ENCODE measurements at regions not wholly inside any gene's neighbourhood (a gene's known extent, or its start where the extent isn't known, plus 50 kb on each side); places are given as distances from the start of the nearest gene placed in this dataset.
A peak's percentile ranks its signal among the peaks of the same experiment; 100 is the strongest.

- ATAC-seq, result no peak
- Histone ChIP-seq H3K4me3 (no peak overlapping the region), H3K9me3 (no peaks in the 10 kb centered on the region), H3K27ac (peak overlapping the region; percentile 62), H3K36me3 (no peaks in the 10 kb centered on the region), H3K27me3 (ENCODE audit: low read depth) (no peaks in the 10 kb centered on the region), H3K4me1 (peaks cover 13% of the 10 kb centered on the region)
- no peak for DNase-seq
- TF ChIP-seq, protein P1, sequence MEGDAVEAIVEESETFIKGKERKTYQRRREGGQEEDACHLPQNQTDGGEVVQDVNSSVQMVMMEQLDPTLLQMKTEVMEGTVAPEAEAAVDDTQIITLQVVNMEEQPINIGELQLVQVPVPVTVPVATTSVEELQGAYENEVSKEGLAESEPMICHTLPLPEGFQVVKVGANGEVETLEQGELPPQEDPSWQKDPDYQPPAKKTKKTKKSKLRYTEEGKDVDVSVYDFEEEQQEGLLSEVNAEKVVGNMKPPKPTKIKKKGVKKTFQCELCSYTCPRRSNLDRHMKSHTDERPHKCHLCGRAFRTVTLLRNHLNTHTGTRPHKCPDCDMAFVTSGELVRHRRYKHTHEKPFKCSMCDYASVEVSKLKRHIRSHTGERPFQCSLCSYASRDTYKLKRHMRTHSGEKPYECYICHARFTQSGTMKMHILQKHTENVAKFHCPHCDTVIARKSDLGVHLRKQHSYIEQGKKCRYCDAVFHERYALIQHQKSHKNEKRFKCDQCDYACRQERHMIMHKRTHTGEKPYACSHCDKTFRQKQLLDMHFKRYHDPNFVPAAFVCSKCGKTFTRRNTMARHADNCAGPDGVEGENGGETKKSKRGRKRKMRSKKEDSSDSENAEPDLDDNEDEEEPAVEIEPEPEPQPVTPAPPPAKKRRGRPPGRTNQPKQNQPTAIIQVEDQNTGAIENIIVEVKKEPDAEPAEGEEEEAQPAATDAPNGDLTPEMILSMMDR (IDR thresholded peaks at IDR 0.05), result no peak
- intact Hi-C loops (cut with DNase I), result no loop called here
These were observed 180.2 kb upstream of the CCN2 start for GRCh38 chr6:132131351-132131750.

DNA sequence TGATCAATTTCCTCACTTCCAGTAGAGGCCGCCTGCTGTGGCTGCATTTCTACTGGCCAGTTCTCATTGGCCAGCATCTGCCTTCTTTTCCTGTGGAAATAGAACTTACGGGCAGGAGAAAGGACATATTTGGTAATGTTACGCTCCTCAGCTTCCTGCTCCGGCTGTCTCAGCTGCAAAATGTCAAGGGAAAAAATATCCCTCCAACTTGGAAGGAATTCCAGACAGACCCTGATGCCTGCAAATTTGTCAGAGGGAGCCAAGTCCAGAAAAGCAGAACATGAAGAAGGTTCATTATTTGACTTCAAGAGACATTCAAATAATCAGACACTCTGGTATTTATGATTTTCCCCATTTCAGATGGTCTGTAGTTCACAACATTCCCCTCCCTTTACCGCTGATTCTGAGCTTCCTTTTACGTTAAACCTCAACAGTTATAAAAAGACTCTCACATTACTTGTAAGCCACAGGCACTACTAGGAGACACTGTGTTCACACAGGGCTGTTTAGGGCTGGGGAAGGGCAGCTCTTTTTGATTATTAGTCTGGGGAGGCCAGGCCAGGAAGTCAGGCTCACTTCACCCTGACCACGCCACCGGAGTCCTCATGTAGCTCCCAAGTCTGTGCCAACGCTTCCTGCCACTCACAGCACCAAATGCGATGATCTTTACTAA lies 179.6 kb upstream of the CCN2 start:
- Histone ChIP-seq H3K4me1 (peaks cover 13% of the 10 kb centered on the region), H3K36me3 (no peaks in the 10 kb centered on the region), H3K9me3 (no peaks in the 10 kb centered on the region), H3K27ac (peak overlapping the region; percentile 62), H3K4me3 (no peak overlapping the region), H3K27me3 (ENCODE audit: low read depth) (no peaks in the 10 kb centered on the region)
- DNase-seq (no peak), ATAC-seq (peak; percentile 63 to 64)
- TF ChIP-seq, protein P1 (IDR thresholded peaks at IDR 0.05), result no peak
- intact Hi-C loops (cut with DNase I), result no loop called here

GRCh38 chr6:132128424-132128823 lies 177.3 kb upstream of the CCN2 start:
- Histone ChIP-seq H3K36me3 (no peaks in the 10 kb centered on the region), H3K27me3 (ENCODE audit: low read depth) (no peaks in the 10 kb centered on the region), H3K27ac (no peak overlapping the region), H3K9me3 (no peaks in the 10 kb centered on the region), H3K4me1 (peaks cover 13% of the 10 kb centered on the region), H3K4me3 (no peak overlapping the region)
- intact Hi-C loops (cut with DNase I), result no loop called here
- ATAC-seq, result no peak
- TF ChIP-seq, protein P1 (IDR thresholded peaks at IDR 0.05), result no peak
- no peak for DNase-seq

DNA sequence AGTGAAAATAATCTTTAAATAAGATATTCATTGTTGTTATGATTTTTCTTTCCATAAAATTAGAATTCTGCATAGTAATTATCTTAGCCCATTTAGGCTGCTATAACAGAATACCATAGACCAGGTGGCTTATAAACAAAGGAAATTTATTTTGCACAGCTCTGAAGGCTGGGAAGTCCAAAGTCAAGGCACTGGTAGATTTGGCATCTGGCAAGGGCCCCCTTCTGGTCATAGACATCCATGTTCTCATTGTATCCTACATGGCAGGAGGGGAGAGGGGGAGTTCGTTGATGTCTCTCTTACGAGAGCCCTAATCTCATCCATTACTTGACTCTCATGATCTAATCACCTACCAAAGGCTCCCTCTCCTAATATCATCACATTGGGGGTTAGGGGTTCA lies 175.0 kb upstream of the CCN2 start:
- no peak overlapping the region for H3K27ac ChIP-seq
- no peaks in the 10 kb centered on the region for H3K9me3 ChIP-seq
- ATAC-seq, result no peak
- TF ChIP-seq, protein P1 (IDR thresholded peaks at IDR 0.05), result no peak
- H3K4me1 ChIP-seq, result no peaks in the 10 kb centered on the region
- no peak overlapping the region for H3K4me3 ChIP-seq
- no peak for DNase-seq
- no peaks in the 10 kb centered on the region for H3K36me3 ChIP-seq
- H3K27me3 ChIP-seq (ENCODE audit: low read depth), result no peaks in the 10 kb centered on the region
- intact Hi-C loops (cut with DNase I), result no loop called here

DNA sequence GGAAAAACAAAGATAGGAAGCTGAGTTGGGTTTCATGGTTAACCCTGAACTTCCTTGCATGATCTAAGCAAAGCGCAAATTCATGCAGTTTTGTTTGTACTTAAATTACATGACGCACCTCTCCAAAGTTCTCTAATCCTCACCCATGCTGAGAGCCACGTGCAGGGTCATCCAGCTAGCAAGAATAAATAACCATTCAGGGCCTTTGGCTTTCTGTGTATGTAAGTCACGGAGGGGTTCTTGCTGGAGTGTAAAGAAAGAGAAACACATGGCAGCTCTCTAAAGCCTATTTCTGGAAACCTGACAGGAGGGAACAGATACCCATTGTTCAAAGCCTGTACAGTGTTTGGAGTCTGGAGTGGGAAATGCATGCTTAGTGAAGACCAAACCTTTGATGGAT lies 171.7 kb upstream of the CCN2 start:
- Histone ChIP-seq H3K4me3 (no peak overlapping the region), H3K36me3 (no peaks in the 10 kb centered on the region), H3K9me3 (no peaks in the 10 kb centered on the region), H3K4me1 (no peaks in the 10 kb centered on the region), H3K27me3 (ENCODE audit: low read depth) (no peaks in the 10 kb centered on the region), H3K27ac (no peak overlapping the region)
- no peak for DNase-seq
- intact Hi-C loops (cut with DNase I), result no loop called here
- ATAC-seq, result no peak
- TF ChIP-seq, protein P1 (IDR thresholded peaks at IDR 0.05), result no peak

Measured in lower lobe of right lung (tissue), 2 donors.